Neuronal stem cell (in vitro differentiated cells): ENCODE measurements at regions not wholly inside any gene's neighbourhood (a gene's known extent, or its start where the extent isn't known, plus 50 kb on each side); places are given as distances from the start of the nearest gene placed in this dataset.

Source experiments
- DNase-seq: peaks from one replicate; pipeline ENCODE4 v3.0.0-alpha.2; 2013; ENCODE audit warnings: low spot score
- H2AFZ ChIP-seq: one replicate; pipeline ENCODE4 v1.6.1; 2013; ENCODE audit warnings: mild to moderate bottlenecking, low read length, inconsistent platforms
- H2AK5ac ChIP-seq: 2 replicates; pipeline ENCODE4 v1.6.1; 2013; ENCODE audit warnings: low read depth, mild to moderate bottlenecking, inconsistent platforms, low read length, moderate library complexity, mixed read lengths
- H2BK120ac ChIP-seq: 2 replicates; pipeline ENCODE4 v1.6.1; 2013; ENCODE audit warnings: low read depth, mild to moderate bottlenecking, inconsistent platforms, low read length, moderate library complexity, mixed read lengths
- H2BK12ac ChIP-seq: one replicate; pipeline ENCODE4 v1.6.1; 2013; ENCODE audit warnings: low read length, inconsistent platforms
- H2BK15ac ChIP-seq: 2 replicates; pipeline ENCODE4 v1.6.1; 2013; ENCODE audit warnings: mild to moderate bottlenecking, low read length, inconsistent platforms, mixed read lengths
- H2BK5ac ChIP-seq: one replicate; pipeline ENCODE4 v1.6.1; 2013; ENCODE audit warnings: inconsistent platforms, mild to moderate bottlenecking, low read length, moderate library complexity
- H3K14ac ChIP-seq: one replicate; pipeline ENCODE4 v1.6.1; 2013; ENCODE audit warnings: low read length, inconsistent platforms
- H3K18ac ChIP-seq: 2 replicates; pipeline ENCODE4 v1.6.1; 2013; ENCODE audit warnings: low read length, inconsistent platforms
- H3K23ac ChIP-seq: 2 replicates; pipeline ENCODE4 v1.6.1; 2013; ENCODE audit warnings: low read depth, mild to moderate bottlenecking, mixed read lengths, low read length, inconsistent platforms; ENCODE audit not compliant: poor library complexity
- H3K27ac ChIP-seq: replicated peaks from 3 replicates; pipeline ENCODE4 v1.5.1; 2013; ENCODE audit warnings: low read length, inconsistent platforms
- H3K27me3 ChIP-seq, 3 experiments: 2 replicates each; pipeline ENCODE4 v1.6.1; 2013; ENCODE audit warnings: low read length in 3 of 3, mild to moderate bottlenecking in 2 of 3, inconsistent platforms in 1 of 3, low read depth in 1 of 3, mixed read lengths in 1 of 3, moderate library complexity in 1 of 3; ENCODE audit not compliant: control insufficient read depth in 3 of 3, insufficient read depth in 3 of 3
- H3K36me3 ChIP-seq, 2 donors: replicated peaks in 1 of 2; 2 replicates each; pipeline ENCODE4 v1.6.1; 2013; ENCODE audit warnings: low read length in 2 of 2; ENCODE audit not compliant: control insufficient read depth in 2 of 2, insufficient read depth in 2 of 2
- H3K4ac ChIP-seq: 2 replicates; pipeline ENCODE4 v1.6.1; 2013; ENCODE audit warnings: inconsistent platforms, mild to moderate bottlenecking, low read length, moderate library complexity
- H3K4me1 ChIP-seq, 2 donors: 1 replicate in 1 of 2; 2 replicates in 1 of 2; pipeline ENCODE4 v1.6.1; 2013; ENCODE audit warnings: low read length in 2 of 2, low read depth in 1 of 2; ENCODE audit not compliant: control insufficient read depth in 2 of 2, insufficient read depth in 1 of 2
- H3K4me2 ChIP-seq: one replicate; pipeline ENCODE4 v1.6.1; 2013; ENCODE audit warnings: mild to moderate bottlenecking, low read length, inconsistent platforms; ENCODE audit not compliant: insufficient read depth, poor library complexity, severe bottlenecking
- H3K4me3 ChIP-seq, 2 donors: 2 replicates each; pipeline ENCODE4 v1.5.1; 2013; ENCODE audit warnings: low read length in 2 of 2, mild to moderate bottlenecking in 2 of 2, inconsistent platforms in 1 of 2, moderate library complexity in 1 of 2
- H3K79me1 ChIP-seq: one replicate; pipeline ENCODE4 v1.6.1; 2013; ENCODE audit warnings: low read depth, mild to moderate bottlenecking, inconsistent platforms, low read length, moderate library complexity
- H3K9ac ChIP-seq: one replicate; pipeline ENCODE4 v1.6.1; 2013; ENCODE audit warnings: mild to moderate bottlenecking, low read depth, low read length, inconsistent platforms; ENCODE audit not compliant: poor library complexity
- H3K9me3 ChIP-seq, 2 donors: replicated peaks in 1 of 2; 2 replicates each; pipeline versions ENCODE3 to v1.6.1; 2013; ENCODE audit warnings: low read length in 2 of 2, mild to moderate bottlenecking in 2 of 2, inconsistent platforms in 1 of 2, low read depth in 1 of 2, mixed read lengths in 1 of 2, moderate library complexity in 1 of 2; ENCODE audit not compliant: control insufficient read depth in 2 of 2, insufficient read depth in 1 of 2
- H4K8ac ChIP-seq: one replicate; pipeline ENCODE4 v1.6.1; 2013; ENCODE audit warnings: low read depth, mild to moderate bottlenecking, inconsistent platforms, low read length, moderate library complexity
- H4K91ac ChIP-seq: one replicate; pipeline ENCODE4 v1.6.1; 2013; ENCODE audit warnings: low read length, low read depth, mild to moderate bottlenecking, inconsistent platforms; ENCODE audit not compliant: poor library complexity
- WGBS, 2 donors: extraction: QIAGEN DNeasy Blood & Tissue Kit; methylation state at CpG; one replicate each; pipeline ENCODE4 v1.1.7; 2013; ENCODE audit warnings: missing lambda C conversion rate in 2 of 2, mixed read lengths in 1 of 2; ENCODE audit not compliant: insufficient read length in 2 of 2, insufficient replicate concordance in 1 of 2; ENCODE audit errors: extremely low coverage in 2 of 2; 5-methylcytosine and 5-hydroxymethylcytosine counted together

DNA sequence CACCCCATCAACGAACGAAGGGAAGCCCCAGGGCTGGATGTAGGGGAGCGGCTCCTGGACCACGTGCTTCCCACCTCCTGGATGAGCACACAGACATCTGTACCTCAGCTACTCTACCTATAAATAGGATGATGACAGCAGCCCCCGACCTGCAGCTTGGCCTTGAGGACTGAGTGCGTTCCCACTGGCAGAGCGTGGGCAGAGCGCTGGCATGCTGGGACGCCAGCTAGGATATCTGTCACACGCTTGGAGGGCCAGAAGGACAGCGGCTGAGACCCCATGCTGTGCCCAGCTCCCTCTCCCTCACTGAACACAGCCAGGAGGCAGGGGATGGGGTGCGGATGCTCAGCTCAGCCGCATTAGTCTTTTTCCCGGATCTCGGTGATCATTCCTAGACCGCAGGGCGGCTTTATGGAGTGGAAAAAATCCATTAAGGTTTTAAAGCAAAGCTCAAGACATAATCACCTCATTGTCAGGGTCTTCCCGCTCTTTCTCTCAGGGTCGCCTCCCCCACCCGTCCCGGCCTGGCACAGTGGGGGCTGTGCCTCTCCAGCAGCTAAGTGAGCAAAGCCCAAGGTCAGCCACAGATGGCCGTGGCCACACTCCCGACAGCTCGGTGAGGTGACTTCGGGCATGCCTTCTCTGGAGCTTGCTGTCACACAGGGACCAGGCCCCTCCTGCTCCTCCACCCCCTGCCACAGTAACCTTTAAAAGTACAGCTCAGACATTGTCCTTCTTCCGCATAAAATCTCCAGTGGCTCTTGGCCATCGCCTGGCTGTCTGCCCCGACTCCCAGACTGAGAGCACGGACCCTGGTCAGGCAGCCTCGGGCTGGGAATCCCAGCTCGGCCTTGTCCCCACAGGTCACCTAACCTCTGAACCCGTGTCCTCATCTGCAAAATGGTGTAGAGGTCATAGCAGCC lies 69.6 kb upstream of the SHISAL1 start:
- peak overlapping the region; percentile 60 for H3K18ac ChIP-seq

GRCh38 chr22:44381761-44382115 lies 69.0 kb upstream of the SHISAL1 start:
- Histone ChIP-seq H2BK5ac (no peak overlapping the region), H3K9ac (no peak overlapping the region), H2BK15ac (peak overlapping the region; percentile 35), H3K4me1 (peaks cover 10 to 19% of the 10 kb centered on the region in 2 donors), H3K27ac (no peak overlapping the region), H3K18ac (peak overlapping the region; percentile 9), H3K4me2 (no peak overlapping the region), H3K36me3 (no peaks in the 10 kb centered on the region), H2AK5ac (peak overlapping the region; percentile 18), H2AFZ (no peak overlapping the region), H4K91ac (no peak overlapping the region), H4K8ac (no peak overlapping the region), H3K4ac (no peak overlapping the region), H3K14ac (peak overlapping the region; percentile 3), H3K9me3 (peaks cover 3 to 5% of the 10 kb centered on the region in 2 donors), H3K23ac (no peak overlapping the region), H3K4me3 (no peak overlapping the region), H2BK120ac (no peak overlapping the region), H3K79me1 (no peaks in the 10 kb centered on the region), H2BK12ac (peak overlapping the region; percentile 82), H3K27me3 (peaks cover 0 to 49% (median 0%) of the 10 kb centered on the region in 3 experiments)
- WGBS, 2 donors = no CpG with 5 or more reads among the region's 3 CpGs
- DNase-seq = no peak

More for the DNA sequence above, 69.6 kb upstream of the SHISAL1 start:
- Histone ChIP-seq H4K8ac (no peak overlapping the region), H3K79me1 (no peaks in the 10 kb centered on the region), H3K4me1 (peaks cover 10 to 19% of the 10 kb centered on the region in 2 donors), H2BK12ac (peak overlapping the region; percentile 82), H3K4me3 (no peak overlapping the region), H3K9ac (peak overlapping the region; percentile 54), H2BK15ac (peak overlapping the region; percentile 35), H3K27ac (no peak overlapping the region), H3K9me3 (peaks cover 3 to 5% of the 10 kb centered on the region in 2 donors), H2AFZ (peak overlapping the region; percentile 53), H3K27me3 (peaks cover 0 to 56% (median 0%) of the 10 kb centered on the region in 3 experiments), H2AK5ac (peak overlapping the region; percentile 41), H3K4ac (no peak overlapping the region), H3K36me3 (no peaks in the 10 kb centered on the region), H4K91ac (no peak overlapping the region), H2BK120ac (no peak overlapping the region), H3K14ac (peak overlapping the region; percentile 3), H2BK5ac (no peak overlapping the region), H3K23ac (no peak overlapping the region), H3K4me2 (no peak overlapping the region)
- WGBS, 2 donors = no CpG with 5 or more reads among the region's 32 CpGs
- no peak for DNase-seq

- no peak overlapping the region for H2BK120ac ChIP-seq
- H2AK5ac ChIP-seq = no peak overlapping the region
- no CpG with 5 or more reads among the region's 15 CpGs for WGBS, 2 donors
- peak overlapping the region; percentile 57 for H2AFZ ChIP-seq
- H2BK12ac ChIP-seq = no peak overlapping the region
- no peak overlapping the region for H2BK15ac ChIP-seq
- H3K27ac ChIP-seq = no peak overlapping the region
- no peak overlapping the region for H4K8ac ChIP-seq
- peaks cover 3 to 5% of the 10 kb centered on the region in 2 donors for H3K9me3 ChIP-seq
- no peak overlapping the region for H2BK5ac ChIP-seq
- no peak for DNase-seq
- H3K14ac ChIP-seq = no peak overlapping the region
- no peaks in the 10 kb centered on the region for H3K79me1 ChIP-seq
- no peaks in the 10 kb centered on the region for H3K36me3 ChIP-seq
- no peak overlapping the region for H3K23ac ChIP-seq
- no peak overlapping the region for H3K9ac ChIP-seq
- H4K91ac ChIP-seq = no peak overlapping the region
- peaks cover 0 to 41% (median 0%) of the 10 kb centered on the region in 3 experiments for H3K27me3 ChIP-seq
- no peak overlapping the region for H3K4me2 ChIP-seq
- H3K4me3 ChIP-seq = no peak overlapping the region
- H3K4ac ChIP-seq = no peak overlapping the region
- peak overlapping the region; percentile 55 for H3K18ac ChIP-seq
- H3K4me1 ChIP-seq = peaks cover 10 to 19% of the 10 kb centered on the region in 2 donors
Observed at GRCh38 chr22:44380756-44381486, 68.2 kb upstream of the SHISAL1 start.
